ENCODE measurements at regions not wholly inside any gene's neighbourhood (a gene's known extent, or its start where the extent isn't known, plus 50 kb on each side); places are given as distances from the start of the nearest gene placed in this dataset.

DNA sequence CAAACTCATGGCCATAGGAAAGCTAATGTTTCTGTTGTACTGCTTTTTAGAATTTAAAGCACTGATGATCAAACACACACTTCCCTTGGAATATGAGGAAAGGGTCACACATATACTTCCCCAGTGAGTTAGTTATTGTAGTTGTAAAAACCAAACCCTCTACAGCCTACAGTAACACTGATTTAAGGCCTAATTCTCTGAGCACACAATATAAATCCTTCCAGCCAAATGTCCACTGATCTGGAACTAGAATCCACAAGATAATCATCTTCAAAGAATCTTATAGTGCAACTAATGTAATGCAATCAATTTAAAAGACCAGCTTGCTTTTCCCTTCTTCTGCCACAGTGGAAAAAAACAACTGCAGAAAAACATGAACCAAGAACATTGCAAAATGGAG is 219.3 kb downstream of the CAAP1 start:
- TF ChIP-seq, protein P1, sequence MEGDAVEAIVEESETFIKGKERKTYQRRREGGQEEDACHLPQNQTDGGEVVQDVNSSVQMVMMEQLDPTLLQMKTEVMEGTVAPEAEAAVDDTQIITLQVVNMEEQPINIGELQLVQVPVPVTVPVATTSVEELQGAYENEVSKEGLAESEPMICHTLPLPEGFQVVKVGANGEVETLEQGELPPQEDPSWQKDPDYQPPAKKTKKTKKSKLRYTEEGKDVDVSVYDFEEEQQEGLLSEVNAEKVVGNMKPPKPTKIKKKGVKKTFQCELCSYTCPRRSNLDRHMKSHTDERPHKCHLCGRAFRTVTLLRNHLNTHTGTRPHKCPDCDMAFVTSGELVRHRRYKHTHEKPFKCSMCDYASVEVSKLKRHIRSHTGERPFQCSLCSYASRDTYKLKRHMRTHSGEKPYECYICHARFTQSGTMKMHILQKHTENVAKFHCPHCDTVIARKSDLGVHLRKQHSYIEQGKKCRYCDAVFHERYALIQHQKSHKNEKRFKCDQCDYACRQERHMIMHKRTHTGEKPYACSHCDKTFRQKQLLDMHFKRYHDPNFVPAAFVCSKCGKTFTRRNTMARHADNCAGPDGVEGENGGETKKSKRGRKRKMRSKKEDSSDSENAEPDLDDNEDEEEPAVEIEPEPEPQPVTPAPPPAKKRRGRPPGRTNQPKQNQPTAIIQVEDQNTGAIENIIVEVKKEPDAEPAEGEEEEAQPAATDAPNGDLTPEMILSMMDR (conservative IDR thresholded peaks at IDR 0.05; ENCODE audit: low read depth, low read length) = no peak
- TF ChIP-seq EZH2 (IDR thresholded peaks at IDR 0.05; ENCODE audit: borderline replicate concordance, low read depth, low read length, poor library complexity, severe bottlenecking) = no peak

All from A673 (cell line).